RWPE1 (cell line): ENCODE measurements at regions not wholly inside any gene's neighbourhood (a gene's known extent, or its start where the extent isn't known, plus 50 kb on each side); places are given as distances from the start of the nearest gene placed in this dataset.

ENCODE experiments used
- CTCF ChIA-PET: fragments of 350-600 bp; sonication (Branson Sonifier 250); formaldehyde crosslinking; extraction: SDS; loops from one replicate; lab custom pipeline; 2021; lab: Yijun Ruan, JAX
- POLR2A ChIA-PET: fragments of 400-600 bp; formaldehyde crosslinking; extraction: SDS; loops from one replicate; lab custom pipeline; 2020; ENCODE audit warnings: antibody characterized with exemption; ENCODE audit not compliant: low non-redundant PET; lab: Yijun Ruan, JAX
- DNase-seq: peaks from one replicate; pipeline ENCODE4 v3.0.0; 2012; ENCODE audit warnings: low spot score
- H3K27ac ChIP-seq: fragments of 450-650 bp; 2 replicates; pipeline ENCODE4 v1.5.1; 2017
- TF ChIP-seq, protein P1 (sequence below): fragments of 450-650 bp; conservative IDR thresholded peaks from 2 replicates; pipeline ENCODE4 v1.5.1; 2017; ENCODE audit warnings: low read depth, mild to moderate bottlenecking

DNA sequence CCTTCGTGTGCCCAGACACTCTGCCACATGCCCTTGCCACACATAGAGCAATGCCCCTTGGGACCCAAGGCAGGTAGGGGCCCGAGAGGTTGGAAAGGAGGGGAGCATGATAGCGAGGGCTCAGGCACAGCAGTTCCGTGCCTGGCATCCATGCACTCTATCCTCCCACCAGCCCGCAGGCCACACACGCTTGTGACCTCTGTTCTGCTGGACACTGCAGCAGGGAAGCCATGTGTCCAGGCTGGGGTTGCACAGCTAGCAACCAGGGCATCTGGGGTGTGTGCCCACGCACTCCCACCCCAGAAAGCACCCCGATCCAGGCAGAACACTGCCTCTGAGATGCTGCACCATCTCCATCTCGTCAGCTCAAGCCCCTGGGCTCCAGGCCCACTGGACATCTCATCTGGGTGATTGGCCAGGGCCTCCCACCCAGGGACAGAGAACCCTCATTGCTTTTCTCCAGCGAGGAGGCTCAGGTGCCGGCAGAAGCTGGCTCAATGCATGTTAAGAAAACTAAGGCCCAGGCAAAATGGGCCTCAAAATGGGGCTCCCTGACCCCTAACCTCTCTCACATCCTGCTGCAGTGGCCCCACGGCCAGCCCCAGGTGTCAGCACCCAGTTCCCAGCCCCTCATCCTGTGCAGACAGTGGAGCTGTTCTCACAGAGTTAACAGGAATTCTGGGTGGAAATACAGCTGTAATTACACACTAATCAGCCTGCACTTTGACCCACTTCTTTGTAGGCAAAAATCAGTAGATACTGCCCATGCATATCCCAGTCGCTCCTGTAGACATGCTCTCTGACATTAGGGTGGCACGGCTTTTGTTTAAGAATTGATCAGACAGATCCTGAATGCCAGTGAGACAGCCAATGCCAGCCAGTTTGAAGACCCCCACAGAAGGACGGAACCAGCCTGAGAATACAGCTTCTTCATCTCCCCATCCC lies 173.9 kb upstream of the B3GAT1 start:
- DNase-seq: no peak
- H3K27ac ChIP-seq: no peak overlapping the region
- ChIA-PET CTCF (interaction anchor here (0.7 kb wide), 1 partner anchor 151 kb away, joined by 4 read pairs; no protein-coding TSS in a partner anchor), POLR2A (no interaction called here)
- TF ChIP-seq, protein P1, sequence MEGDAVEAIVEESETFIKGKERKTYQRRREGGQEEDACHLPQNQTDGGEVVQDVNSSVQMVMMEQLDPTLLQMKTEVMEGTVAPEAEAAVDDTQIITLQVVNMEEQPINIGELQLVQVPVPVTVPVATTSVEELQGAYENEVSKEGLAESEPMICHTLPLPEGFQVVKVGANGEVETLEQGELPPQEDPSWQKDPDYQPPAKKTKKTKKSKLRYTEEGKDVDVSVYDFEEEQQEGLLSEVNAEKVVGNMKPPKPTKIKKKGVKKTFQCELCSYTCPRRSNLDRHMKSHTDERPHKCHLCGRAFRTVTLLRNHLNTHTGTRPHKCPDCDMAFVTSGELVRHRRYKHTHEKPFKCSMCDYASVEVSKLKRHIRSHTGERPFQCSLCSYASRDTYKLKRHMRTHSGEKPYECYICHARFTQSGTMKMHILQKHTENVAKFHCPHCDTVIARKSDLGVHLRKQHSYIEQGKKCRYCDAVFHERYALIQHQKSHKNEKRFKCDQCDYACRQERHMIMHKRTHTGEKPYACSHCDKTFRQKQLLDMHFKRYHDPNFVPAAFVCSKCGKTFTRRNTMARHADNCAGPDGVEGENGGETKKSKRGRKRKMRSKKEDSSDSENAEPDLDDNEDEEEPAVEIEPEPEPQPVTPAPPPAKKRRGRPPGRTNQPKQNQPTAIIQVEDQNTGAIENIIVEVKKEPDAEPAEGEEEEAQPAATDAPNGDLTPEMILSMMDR: no peak

DNA sequence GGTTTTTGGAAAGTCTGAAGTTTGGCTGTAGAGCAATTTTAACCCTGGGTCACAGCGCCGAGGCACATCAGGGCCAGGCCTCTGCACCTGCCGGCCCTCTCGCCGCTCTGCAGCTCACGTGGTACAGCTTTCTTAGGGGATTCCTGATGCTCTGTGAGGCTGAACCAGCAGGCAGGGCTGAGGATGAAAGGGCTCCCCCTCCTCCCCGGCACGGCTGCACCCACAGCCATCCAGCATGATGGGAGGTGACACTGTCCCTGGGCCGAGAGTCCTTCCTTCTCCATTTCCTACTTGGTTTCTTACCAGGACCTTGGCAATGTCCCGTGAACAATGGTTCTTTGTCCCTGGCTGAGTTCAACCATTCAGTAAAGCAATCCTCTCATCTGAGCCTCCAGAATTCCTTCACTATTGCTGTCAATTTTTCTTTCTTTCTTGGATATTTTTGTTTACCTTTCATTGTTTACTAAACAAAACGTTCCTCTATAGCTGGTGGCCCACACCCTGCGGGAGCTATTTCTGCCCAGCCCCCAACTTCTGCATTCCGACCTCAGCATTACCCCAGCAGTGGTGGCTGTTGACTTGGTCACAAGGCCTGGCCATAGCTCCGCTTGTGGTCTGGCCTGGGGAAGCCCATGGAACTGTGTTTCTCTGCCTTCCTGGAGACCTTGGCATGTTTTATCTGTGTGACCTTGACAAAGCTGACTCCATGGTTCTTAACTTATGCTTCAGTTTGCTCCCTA lies 172.8 kb upstream of the B3GAT1 start:
- CTCF ChIA-PET: interaction anchor here (0.7 kb wide), 1 partner anchor 150 kb away, joined by 4 read pairs; no protein-coding TSS in a partner anchor
- no peak for DNase-seq
- POLR2A ChIA-PET: no interaction called here

DNA sequence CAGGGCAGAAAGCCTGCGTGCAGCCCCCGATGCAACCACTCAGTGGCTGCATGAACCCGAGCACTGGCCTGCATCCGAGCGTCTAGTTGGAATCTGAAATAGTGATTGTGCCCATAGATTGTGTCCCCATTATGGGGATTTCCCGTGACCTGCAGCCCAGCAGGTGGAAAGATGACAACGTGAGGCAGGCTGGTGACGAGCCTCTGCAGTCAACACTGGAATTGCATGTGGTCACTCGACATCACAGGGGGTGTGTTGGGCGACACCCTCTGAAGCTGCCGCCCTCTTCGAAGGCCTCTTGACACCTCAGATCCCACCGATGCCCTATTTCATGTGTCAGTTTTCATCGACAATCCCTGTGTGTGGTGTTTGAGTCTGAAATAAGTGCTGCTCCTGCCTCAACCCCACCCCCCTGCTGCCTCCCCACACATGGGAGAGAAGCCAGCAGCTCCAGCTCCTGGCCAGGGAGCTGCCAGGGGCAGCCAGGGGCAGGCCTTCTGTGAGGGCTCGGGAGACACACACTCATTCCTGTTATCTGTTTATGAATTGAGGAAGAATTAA lies 172.0 kb upstream of the B3GAT1 start:
- TF ChIP-seq, protein P1: no peak
- no peak overlapping the region for H3K27ac ChIP-seq
- DNase-seq: no peak
- CTCF ChIA-PET: no interaction called here
- POLR2A ChIA-PET: no interaction called here

More for the DNA sequence above, 172.8 kb upstream of the B3GAT1 start:
- no peak overlapping the region for H3K27ac ChIP-seq
- TF ChIP-seq, protein P1: no peak

DNA sequence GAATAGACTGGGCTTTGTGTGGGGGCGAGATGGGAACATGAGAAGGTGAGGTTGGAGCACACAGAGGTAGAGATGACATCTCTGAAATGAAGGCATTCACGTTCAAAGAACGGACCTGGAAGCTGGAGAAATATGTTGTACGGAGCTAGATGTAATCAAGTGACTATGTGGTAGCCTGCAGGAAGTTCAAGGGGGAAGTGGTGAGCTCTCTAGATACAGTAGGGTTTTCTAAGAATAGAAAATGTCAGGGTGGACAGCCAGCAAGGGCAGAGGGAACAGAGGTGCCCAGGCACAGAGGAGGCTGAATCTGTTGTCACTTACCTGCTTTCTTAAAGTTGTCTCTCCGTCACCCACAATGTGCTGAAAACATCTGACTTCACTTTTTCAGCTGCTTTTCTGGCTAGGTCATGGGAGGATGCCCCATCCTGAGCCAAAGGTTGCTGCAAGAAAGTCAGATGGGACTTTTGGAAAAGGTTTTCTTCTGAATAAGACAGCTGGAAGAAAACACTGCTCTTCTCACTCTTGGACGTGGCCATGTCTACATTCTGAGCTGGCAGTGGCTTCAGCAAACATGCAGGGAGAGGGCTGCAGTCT lies 171.5 kb upstream of the B3GAT1 start:
- no peak for DNase-seq
- no peak overlapping the region for H3K27ac ChIP-seq
- POLR2A ChIA-PET: no interaction called here
- CTCF ChIA-PET: no interaction called here
- TF ChIP-seq, protein P1: no peak

DNA sequence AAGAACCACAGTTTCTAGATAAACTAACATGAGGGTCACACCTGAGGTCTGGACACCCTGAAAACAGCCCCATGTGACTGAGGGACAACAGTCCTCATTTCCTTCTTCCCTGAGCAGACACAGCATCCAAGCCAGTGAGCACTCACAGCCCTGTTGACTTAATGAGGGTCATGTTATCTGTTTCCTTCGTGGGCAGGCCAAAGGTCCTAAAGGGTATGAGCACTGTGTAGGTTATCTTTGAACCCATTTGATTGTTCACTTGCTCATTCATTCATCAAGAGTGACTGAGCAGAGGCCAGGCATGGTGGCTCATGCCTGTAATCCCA lies 170.7 kb upstream of the B3GAT1 start:
- POLR2A ChIA-PET: no interaction called here
- H3K27ac ChIP-seq: no peak overlapping the region
- TF ChIP-seq, protein P1: no peak
- CTCF ChIA-PET: no interaction called here
- no peak for DNase-seq
